ENCODE measurements at regions not wholly inside any gene's neighbourhood (a gene's known extent, or its start where the extent isn't known, plus 50 kb on each side); places are given as distances from the start of the nearest gene placed in this dataset.

DNA sequence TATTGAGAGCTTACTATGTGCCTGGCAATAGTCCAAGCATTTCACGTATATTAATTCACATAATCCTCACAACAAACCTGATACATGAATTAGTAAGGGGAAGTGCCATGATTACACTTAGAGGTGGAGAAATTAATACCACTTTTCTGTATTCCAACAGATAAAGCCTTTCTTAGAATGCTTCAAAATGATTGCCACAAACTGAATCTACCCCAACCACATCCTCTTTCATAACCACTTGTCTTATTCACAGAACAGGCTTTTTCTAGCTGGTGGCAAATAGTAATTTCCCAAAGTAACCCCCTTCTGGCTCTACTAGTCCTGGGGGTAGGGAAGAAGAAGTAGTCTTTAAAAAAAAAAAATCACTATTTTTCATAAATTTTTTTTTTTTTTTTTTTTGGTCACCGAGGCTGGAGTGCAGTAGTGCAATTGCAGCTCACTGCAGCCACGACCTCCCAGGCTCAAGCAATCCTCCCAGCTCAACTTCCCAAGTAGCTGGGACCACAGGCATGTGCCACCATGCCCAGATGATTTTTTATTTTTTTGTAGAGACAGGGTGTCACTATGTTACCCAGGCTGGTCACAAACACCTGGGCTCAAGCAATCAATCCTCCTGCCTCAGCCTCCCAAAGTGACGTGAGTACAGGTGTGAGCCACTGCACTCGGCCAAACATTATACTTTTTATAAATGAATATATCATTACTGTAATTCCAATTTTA is 59.0 kb upstream of the ARID2 start:
- no peak for DNase-seq (ENCODE audit: low read depth)

DNA sequence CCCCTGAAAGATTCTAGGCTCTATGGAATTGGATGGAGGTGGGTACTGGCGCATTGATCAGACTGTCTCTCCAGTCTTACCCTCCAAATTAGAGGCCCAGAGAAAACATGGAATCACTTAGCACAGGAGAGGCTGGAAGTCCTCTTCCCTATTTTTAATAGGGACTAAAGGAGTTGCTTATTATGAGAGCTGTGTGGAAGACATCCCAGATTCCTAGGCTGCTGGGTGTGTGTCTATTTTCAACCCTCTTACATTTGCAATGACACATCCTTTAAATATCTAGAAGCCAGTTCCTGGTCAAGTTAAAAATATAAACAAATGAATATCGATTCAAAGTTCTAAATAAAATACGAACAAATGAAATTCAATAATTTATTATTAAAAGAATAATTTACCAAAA is 58.3 kb upstream of the ARID2 start:
- no peak for DNase-seq (ENCODE audit: low read depth)

GRCh38 chr12:45674181-45674977 is 55.1 kb upstream of the ARID2 start:
- DNase-seq (ENCODE audit: low read depth): no peak

DNA sequence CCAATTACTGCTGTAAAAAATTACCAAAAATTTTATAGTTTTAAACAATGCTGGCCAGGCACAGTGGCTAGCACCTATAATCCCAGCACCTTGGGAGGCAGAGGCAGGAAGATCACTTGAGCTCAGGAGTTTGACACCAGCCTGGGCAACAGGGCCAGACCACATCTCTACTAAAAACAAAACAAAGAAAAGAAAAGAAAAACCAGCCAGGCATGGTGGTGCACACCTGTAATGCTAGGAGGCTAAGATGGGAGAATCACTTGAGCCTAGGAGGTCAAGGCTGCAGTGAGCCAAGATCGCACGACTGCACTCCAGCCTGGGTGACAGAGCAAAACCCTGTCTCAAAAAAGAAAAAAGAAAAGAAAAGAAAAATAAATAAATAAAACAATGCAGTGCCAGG is 54.0 kb upstream of the ARID2 start:
- DNase-seq (ENCODE audit: low read depth): no peak
